Gastroesophageal sphincter (tissue), 4 donors: ENCODE measurements at regions not wholly inside any gene's neighbourhood (a gene's known extent, or its start where the extent isn't known, plus 50 kb on each side); places are given as distances from the start of the nearest gene placed in this dataset.

Experiments used
- ATAC-seq: fragments of 150-250 bp; one replicate; pipeline ENCODE4 v1.9.1; 2016; ENCODE audit warnings: mild to moderate bottlenecking, moderate library complexity
- H3K27ac ChIP-seq, 4 donors: fragments of 200-600 bp; sonication (generic) in 3 of 4; 1 replicate in 3 of 4; 2 replicates in 1 of 4; pipeline ENCODE4 v1.5.1; 2016 to 2019
- H3K27me3 ChIP-seq: fragments of 200-600 bp; sonication (generic); one replicate; pipeline ENCODE4 v1.5.1; 2019
- H3K36me3 ChIP-seq, 2 donors: fragments of 200-600 bp; sonication (generic); one replicate each; pipeline ENCODE4 v1.5.1; 2019; ENCODE audit warnings: control low read depth in 1 of 2
- H3K4me1 ChIP-seq, 3 donors: fragments of 200-600 bp; sonication (generic); 1 replicate in 2 of 3; 2 replicates in 1 of 3; pipeline ENCODE4 v1.5.1; 2016 to 2019; ENCODE audit warnings: control low read depth in 2 of 3
- H3K4me3 ChIP-seq, 2 donors: fragments of 200-600 bp; sonication (generic); one replicate each; pipeline ENCODE4 v1.5.1; 2019; ENCODE audit warnings: mild to moderate bottlenecking in 1 of 2, moderate library complexity in 1 of 2
- H3K9me3 ChIP-seq, 3 donors: fragments of 200-600 bp; sonication (generic); one replicate each; pipeline ENCODE4 v1.5.1; 2017 to 2019; ENCODE audit warnings: control low read depth in 2 of 3
- EP300 ChIP-seq: sonication (generic); formaldehyde crosslinking; IDR thresholded peaks from one replicate; pipeline ENCODE4 v1.6.1; 2017; ENCODE audit warnings: antibody characterized with exemption, mild to moderate bottlenecking
- POLR2A ChIP-seq, 2 donors: fragments of 450-650 bp; IDR thresholded peaks; one replicate each; pipeline ENCODE4 v1.6.1; 2017; ENCODE audit warnings: antibody characterized with exemption in 2 of 2, mild to moderate bottlenecking in 2 of 2, moderate library complexity in 1 of 2
- POLR2AphosphoS5 ChIP-seq: sonication (generic); formaldehyde crosslinking; IDR thresholded peaks from one replicate; pipeline ENCODE4 v1.6.1; 2017; ENCODE audit warnings: antibody characterized with exemption
- WGBS, 2 donors: methylation state at CpG; one replicate each; pipeline ENCODE4 v1.1.5; 2018; ENCODE audit warnings: low coverage in 1 of 2; 5-methylcytosine and 5-hydroxymethylcytosine counted together
- TF ChIP-seq, protein P1 (sequence below), 4 experiments: fragments of 200-600 bp in 2 of 4; fragments of 450-650 bp in 2 of 4; sonication (generic) in 1 of 4; IDR thresholded peaks; one replicate each; pipeline ENCODE4 v1.5.1; 2017 to 2019; ENCODE audit warnings: antibody characterized with exemption in 4 of 4, mild to moderate bottlenecking in 2 of 4, moderate library complexity in 2 of 4

DNA sequence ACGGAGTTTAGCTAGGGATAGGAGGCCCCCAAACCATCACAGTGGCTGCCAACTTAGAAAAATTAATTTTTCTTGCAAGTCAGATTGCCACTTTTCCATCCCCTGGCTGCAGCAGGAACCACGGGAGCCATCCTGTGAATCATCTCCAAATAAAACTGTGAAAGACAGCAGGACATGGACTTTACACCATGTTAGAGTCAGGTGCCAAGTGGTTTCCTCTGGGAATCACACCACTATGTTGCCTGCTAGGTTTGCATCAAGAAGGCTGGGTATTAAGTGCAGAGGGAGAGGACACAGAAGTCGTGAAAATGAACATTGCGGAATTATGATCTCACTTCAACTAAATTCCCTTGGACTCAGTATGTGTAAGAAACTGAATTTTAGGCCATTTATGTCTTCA is 471.3 kb upstream of the GOT2 start:
- Histone ChIP-seq H3K9me3 (no peaks in the 10 kb centered on the region), H3K27me3 (no peaks in the 10 kb centered on the region), H3K27ac (no peak overlapping the region), H3K36me3 (no peaks in the 10 kb centered on the region), H3K4me3 (no peak overlapping the region), H3K4me1 (peaks cover 0 to under 1% (median 0%) of the 10 kb centered on the region in 3 donors)
- TF ChIP-seq, protein P1, sequence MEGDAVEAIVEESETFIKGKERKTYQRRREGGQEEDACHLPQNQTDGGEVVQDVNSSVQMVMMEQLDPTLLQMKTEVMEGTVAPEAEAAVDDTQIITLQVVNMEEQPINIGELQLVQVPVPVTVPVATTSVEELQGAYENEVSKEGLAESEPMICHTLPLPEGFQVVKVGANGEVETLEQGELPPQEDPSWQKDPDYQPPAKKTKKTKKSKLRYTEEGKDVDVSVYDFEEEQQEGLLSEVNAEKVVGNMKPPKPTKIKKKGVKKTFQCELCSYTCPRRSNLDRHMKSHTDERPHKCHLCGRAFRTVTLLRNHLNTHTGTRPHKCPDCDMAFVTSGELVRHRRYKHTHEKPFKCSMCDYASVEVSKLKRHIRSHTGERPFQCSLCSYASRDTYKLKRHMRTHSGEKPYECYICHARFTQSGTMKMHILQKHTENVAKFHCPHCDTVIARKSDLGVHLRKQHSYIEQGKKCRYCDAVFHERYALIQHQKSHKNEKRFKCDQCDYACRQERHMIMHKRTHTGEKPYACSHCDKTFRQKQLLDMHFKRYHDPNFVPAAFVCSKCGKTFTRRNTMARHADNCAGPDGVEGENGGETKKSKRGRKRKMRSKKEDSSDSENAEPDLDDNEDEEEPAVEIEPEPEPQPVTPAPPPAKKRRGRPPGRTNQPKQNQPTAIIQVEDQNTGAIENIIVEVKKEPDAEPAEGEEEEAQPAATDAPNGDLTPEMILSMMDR (IDR thresholded peaks at IDR 0.05): no peak
- TF ChIP-seq POLR2AphosphoS5 (no peak), POLR2A (IDR thresholded peaks at IDR 0.05) (no peak), EP300 (no peak)
- no peak for ATAC-seq
- WGBS, 2 donors: 80 to 91% methylated on average over 4 of the region's 4 CpGs

DNA sequence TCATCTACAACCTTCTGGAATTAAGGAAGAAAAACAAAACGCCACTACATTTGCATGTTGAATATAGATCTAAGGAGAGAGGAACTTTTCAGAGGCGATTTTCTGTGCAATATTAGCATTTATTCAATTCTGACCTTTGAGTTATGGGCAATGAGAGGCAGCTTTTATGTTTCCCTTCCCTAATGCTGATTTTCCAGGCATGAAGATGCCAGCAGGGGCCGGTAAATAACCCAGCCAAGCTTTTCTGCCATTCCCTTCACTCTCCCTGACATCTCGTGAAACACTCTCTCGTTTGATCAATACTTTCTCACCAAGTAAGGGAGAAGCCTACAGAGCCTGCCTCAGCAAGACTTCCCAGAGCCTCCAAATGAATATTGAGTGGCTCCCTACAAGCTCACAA is 470.5 kb upstream of the GOT2 start:
- Histone ChIP-seq H3K27ac (no peak overlapping the region), H3K4me3 (no peak overlapping the region), H3K9me3 (no peaks in the 10 kb centered on the region), H3K27me3 (no peaks in the 10 kb centered on the region), H3K36me3 (no peaks in the 10 kb centered on the region), H3K4me1 (no peaks in the 10 kb centered on the region)
- no peak for ATAC-seq
- WGBS, 2 donors: 49 to 73% methylated on average over 5 of the region's 5 CpGs
- TF ChIP-seq POLR2AphosphoS5: no peak
- TF ChIP-seq EP300: no peak
- TF ChIP-seq, protein P1 (IDR thresholded peaks at IDR 0.05): no peak
- TF ChIP-seq POLR2A (IDR thresholded peaks at IDR 0.05): no peak

DNA sequence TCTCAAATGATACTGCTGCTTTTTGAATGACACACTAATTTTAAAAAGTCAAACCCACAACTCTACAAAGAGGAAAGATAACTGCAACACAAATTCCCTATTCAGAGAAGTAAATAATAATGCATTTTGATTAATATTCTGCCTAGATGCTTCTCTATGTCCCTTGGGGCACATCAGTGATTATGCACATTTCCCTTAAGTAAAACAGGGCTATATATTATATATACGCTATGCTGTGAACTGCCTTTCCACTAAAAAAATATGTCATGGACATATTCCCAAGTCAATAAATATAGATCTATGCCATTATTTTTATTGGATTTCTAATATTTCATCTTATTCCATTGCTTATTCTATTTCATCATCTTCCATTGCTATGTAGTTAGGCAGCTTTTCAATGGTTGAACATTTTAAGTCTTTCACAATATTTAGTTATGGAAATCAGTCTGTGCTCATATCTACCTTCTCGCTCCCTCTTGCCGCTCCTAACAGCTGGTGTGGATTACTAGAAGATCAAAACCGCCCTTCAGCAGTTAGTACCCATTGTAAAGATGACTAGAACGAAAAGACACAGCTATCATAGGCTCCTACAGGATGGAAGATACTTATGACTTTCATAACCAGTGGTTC is 468.2 kb upstream of the GOT2 start:
- Histone ChIP-seq H3K27ac (no peak overlapping the region), H3K4me1 (no peaks in the 10 kb centered on the region), H3K36me3 (no peaks in the 10 kb centered on the region), H3K9me3 (no peaks in the 10 kb centered on the region), H3K27me3 (no peaks in the 10 kb centered on the region), H3K4me3 (no peak overlapping the region)
- 79 to 81% methylated on average over 5 of the region's 5 CpGs for WGBS, 2 donors
- TF ChIP-seq POLR2AphosphoS5 (no peak), POLR2A (IDR thresholded peaks at IDR 0.05) (no peak), EP300 (no peak)
- TF ChIP-seq, protein P1 (IDR thresholded peaks at IDR 0.05): no peak
- ATAC-seq: no peak

DNA sequence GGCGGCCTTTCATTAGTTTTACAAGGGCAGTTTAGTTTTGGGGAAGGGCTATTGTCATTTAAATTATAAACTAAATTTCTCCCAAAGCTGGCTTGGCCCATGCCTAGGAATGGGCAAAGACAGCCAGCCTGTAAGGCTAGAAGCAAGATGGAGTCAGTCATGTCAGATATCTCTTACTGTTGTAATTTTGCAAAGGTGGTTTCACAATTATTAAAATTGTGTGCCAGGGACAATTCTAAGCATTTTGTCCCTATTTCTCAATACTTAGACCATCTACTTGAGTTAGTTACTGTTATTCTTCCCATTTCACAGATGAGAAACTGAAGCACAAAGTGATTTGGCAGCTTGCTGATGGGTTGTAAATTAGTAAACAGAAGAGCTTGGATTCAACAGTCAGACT is 467.7 kb upstream of the GOT2 start:
- H3K9me3 ChIP-seq: no peaks in the 10 kb centered on the region
- 55 to 75% methylated on average over 1 of the region's 1 CpG for WGBS, 2 donors
- no peak overlapping the region for H3K27ac ChIP-seq
- no peaks in the 10 kb centered on the region for H3K36me3 ChIP-seq
- H3K4me3 ChIP-seq: no peak overlapping the region
- TF ChIP-seq POLR2AphosphoS5 (no peak), EP300 (no peak), POLR2A (IDR thresholded peaks at IDR 0.05) (no peak)
- TF ChIP-seq, protein P1 (IDR thresholded peaks at IDR 0.05): no peak
- no peak for ATAC-seq
- H3K4me1 ChIP-seq: no peaks in the 10 kb centered on the region
- no peaks in the 10 kb centered on the region for H3K27me3 ChIP-seq

DNA sequence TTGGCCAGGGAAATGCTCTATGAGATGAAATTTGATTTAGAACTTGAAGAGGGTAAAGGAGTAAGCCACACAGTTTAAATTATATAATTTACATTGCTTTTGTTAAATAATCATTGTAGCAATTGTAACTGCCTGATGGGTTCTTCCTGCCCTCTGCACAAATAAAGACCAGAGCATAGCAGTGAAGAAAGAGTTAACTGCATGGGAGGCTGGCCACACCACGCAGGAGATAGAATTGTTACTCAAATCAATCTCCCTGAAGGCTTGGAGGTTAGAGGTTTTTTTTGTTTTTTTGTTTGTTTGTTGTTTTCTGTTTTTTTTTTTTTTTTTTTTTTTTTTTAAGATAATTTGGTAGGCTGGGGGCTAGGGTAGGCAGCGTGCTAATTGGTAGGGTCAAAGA is 467.0 kb upstream of the GOT2 start:
- H3K9me3 ChIP-seq: no peaks in the 10 kb centered on the region
- no peak overlapping the region for H3K4me3 ChIP-seq
- no peak for ATAC-seq
- no peaks in the 10 kb centered on the region for H3K4me1 ChIP-seq
- H3K27me3 ChIP-seq: no peaks in the 10 kb centered on the region
- no peaks in the 10 kb centered on the region for H3K36me3 ChIP-seq
- WGBS, 2 donors: 7 to 14% methylated on average over 2 of the region's 2 CpGs
- no peak for TF ChIP-seq POLR2AphosphoS5
- TF ChIP-seq POLR2A (IDR thresholded peaks at IDR 0.05): no peak
- TF ChIP-seq, protein P1 (IDR thresholded peaks at IDR 0.05): no peak
- TF ChIP-seq EP300: no peak
- H3K27ac ChIP-seq: no peak overlapping the region
